ENCODE measurements at regions not wholly inside any gene's neighbourhood (a gene's known extent, or its start where the extent isn't known, plus 50 kb on each side); places are given as distances from the start of the nearest gene placed in this dataset.
"Not testable (repeated sequence)": the region's sequence is repeated elsewhere in the genome, so short reads cannot be mapped to it uniquely, and the experiment has no call there.

GRCh38 chr1:181985281-181985680 lies 76.2 kb downstream of the ZNF648 start:
- DNase-seq (ENCODE audit: insufficient read length), result no peak
- FAIRE-seq, result no peak
- TF ChIP-seq POLR2A (IDR thresholded peaks at IDR 0.05; ENCODE audit: low read depth, low read length) (no peak), POLR2AphosphoS5 (IDR thresholded peaks at IDR 0.05; ENCODE audit: low read depth, low read length) (no peak), TAF1 (IDR thresholded peaks at IDR 0.05; ENCODE audit: borderline replicate concordance, low read depth, low read length) (no peak)

DNA sequence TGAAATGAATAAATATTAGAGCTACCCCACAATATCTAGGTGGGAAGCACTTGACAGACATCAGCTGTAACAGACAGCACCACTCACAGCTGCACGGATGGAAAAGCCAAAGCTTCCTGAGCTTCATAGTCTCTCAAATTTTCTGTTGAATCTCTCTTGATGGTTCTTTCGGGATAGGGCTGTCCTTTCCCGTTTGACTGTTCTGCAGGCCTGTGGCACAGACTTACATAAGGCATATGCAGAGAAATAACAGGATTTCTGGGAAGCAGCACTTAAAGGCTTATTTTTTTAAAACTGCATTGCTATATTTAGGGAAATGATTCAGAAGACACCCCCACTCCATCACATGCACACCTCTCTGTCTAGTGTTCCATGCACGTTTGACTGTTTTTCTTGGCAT lies 77.5 kb downstream of the ZNF648 start:
- TF ChIP-seq TAF1 (IDR thresholded peaks at IDR 0.05; ENCODE audit: borderline replicate concordance, low read depth, low read length) (no peak), POLR2A (IDR thresholded peaks at IDR 0.05; ENCODE audit: low read depth, low read length) (no peak), POLR2AphosphoS5 (IDR thresholded peaks at IDR 0.05; ENCODE audit: low read depth, low read length) (no peak)
- DNase-seq (ENCODE audit: insufficient read length) (no peak), FAIRE-seq (no peak)

DNA sequence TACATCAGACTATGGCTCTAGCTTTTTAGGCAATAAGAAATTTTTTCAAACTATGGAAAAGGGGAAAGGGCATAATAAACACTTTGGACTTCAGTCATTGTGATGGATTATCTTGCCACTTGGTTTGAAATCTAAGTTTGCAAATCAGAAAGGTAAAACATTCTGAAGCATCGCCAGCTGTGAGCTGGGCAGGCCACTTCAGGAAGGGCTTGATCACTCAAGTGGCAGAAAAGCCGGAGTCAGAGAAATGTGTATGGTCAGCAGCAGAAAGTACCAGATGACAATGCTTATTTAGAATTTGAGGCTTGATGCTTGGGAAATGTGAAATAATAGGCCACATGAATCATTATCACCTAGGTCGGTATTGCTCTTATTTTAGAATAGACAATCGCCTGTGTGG lies 79.7 kb downstream of the ZNF648 start:
- FAIRE-seq (no peak), DNase-seq (ENCODE audit: insufficient read length) (no peak)
- TF ChIP-seq POLR2A (IDR thresholded peaks at IDR 0.05; ENCODE audit: low read depth, low read length) (no peak), TAF1 (IDR thresholded peaks at IDR 0.05; ENCODE audit: borderline replicate concordance, low read depth, low read length) (no peak), POLR2AphosphoS5 (IDR thresholded peaks at IDR 0.05; ENCODE audit: low read depth, low read length) (no peak)

DNA sequence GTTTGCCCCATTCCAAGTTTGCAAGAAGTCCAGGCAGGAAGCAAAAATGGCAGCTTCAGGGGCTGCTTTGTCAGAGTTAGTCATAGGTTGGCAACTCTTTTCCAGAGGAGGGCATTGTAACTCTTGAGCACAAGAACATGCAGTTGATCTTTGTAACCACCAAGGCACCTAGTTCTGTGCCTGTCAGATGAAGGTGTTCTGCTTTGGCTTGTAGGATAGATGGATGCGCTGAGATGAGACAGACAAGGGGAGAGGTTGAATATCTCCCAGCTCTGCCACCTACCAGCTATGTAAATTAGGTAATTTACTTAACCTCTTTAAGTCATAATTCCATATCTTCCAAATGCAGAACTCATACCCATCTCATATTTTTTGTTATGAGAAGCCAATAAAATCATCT lies 89.3 kb downstream of the ZNF648 start:
- TF ChIP-seq POLR2A (IDR thresholded peaks at IDR 0.05; ENCODE audit: low read depth, low read length), result no peak
- FAIRE-seq, result no peak
- no peak for DNase-seq (ENCODE audit: insufficient read length)

- no peak for DNase-seq (ENCODE audit: insufficient read length)
- no peak for TF ChIP-seq TAF1 (IDR thresholded peaks at IDR 0.05; ENCODE audit: borderline replicate concordance, low read depth, low read length)
- no peak for TF ChIP-seq POLR2A (IDR thresholded peaks at IDR 0.05; ENCODE audit: low read depth, low read length)
- TF ChIP-seq POLR2AphosphoS5 (IDR thresholded peaks at IDR 0.05; ENCODE audit: low read depth, low read length), result no peak
- FAIRE-seq, result no peak
Measured at GRCh38 chr1:181971424-181971823, 90.1 kb downstream of the ZNF648 start.

GRCh38 chr1:181969902-181970301 lies 91.6 kb downstream of the ZNF648 start:
- no peak for TF ChIP-seq POLR2AphosphoS5 (IDR thresholded peaks at IDR 0.05; ENCODE audit: low read depth, low read length)
- TF ChIP-seq TAF1 (IDR thresholded peaks at IDR 0.05; ENCODE audit: borderline replicate concordance, low read depth, low read length), result no peak
- TF ChIP-seq POLR2A (IDR thresholded peaks at IDR 0.05; ENCODE audit: low read depth, low read length), result no peak

GRCh38 chr1:181954696-181955095 lies 106.8 kb downstream of the ZNF648 start:
- DNase-seq (ENCODE audit: insufficient read length); FAIRE-seq: not testable (repeated sequence)

More at GRCh38 chr1:181969902-181970301, 91.6 kb downstream of the ZNF648 start:
- DNase-seq (ENCODE audit: insufficient read length), result no peak
- no peak for FAIRE-seq

DNA sequence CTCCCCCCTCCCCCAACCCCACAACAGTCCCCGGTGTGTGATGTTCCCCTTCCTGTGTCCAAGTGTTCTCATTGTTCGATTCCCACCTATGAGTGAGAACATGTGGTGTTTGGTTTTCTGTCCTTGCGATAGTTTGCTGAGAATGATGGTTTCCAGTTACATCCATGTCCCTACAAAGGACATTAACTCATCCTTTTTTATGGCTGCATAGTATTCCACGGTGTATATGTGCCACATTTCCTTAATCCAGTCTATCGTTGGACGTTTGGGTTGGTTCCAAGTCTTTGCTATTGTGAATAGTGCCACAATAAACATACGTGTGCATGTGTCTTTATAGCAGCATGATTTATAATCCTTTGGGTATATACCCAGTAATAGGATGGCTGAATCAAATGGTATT lies 107.3 kb downstream of the ZNF648 start:
- FAIRE-seq; DNase-seq (ENCODE audit: insufficient read length): not testable (repeated sequence)

- TF ChIP-seq TAF1 (IDR thresholded peaks at IDR 0.05; ENCODE audit: borderline replicate concordance, low read depth, low read length) (no peak), POLR2A (IDR thresholded peaks at IDR 0.05; ENCODE audit: low read depth, low read length) (no peak), POLR2AphosphoS5 (IDR thresholded peaks at IDR 0.05; ENCODE audit: low read depth, low read length) (no peak)
- DNase-seq (ENCODE audit: insufficient read length) (no peak), FAIRE-seq (no peak)
Measured at GRCh38 chr1:181953596-181953995, 107.9 kb downstream of the ZNF648 start.

DNA sequence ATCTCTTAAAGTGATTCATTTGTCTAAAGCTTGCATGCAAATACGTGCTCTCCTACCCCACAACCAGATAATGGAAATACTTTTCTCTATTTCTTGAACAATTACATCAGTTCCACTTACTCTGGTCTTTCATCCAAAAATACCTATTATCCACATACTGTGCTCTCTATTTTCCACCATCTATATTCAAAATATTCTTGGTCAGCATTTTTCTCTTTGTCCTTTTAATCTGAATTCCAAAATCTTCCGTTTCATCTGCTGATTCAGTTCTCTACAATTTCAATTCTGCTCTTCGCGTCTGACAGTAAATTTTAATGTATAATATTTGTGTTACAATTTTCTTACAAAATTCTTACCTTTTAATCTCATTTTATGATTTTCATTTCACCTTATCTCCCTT lies 110.3 kb downstream of the ZNF648 start:
- DNase-seq (ENCODE audit: insufficient read length), result no peak
- no peak for FAIRE-seq
- TF ChIP-seq POLR2AphosphoS5 (IDR thresholded peaks at IDR 0.05; ENCODE audit: low read depth, low read length) (no peak), TAF1 (IDR thresholded peaks at IDR 0.05; ENCODE audit: borderline replicate concordance, low read depth, low read length) (no peak), POLR2A (IDR thresholded peaks at IDR 0.05; ENCODE audit: low read depth, low read length) (no peak)

- TF ChIP-seq TAF1 (IDR thresholded peaks at IDR 0.05; ENCODE audit: borderline replicate concordance, low read depth, low read length) (no peak), POLR2A (IDR thresholded peaks at IDR 0.05; ENCODE audit: low read depth, low read length) (no peak), POLR2AphosphoS5 (IDR thresholded peaks at IDR 0.05; ENCODE audit: low read depth, low read length) (no peak)
- DNase-seq (ENCODE audit: insufficient read length) (no peak), FAIRE-seq (no peak)
Measured at GRCh38 chr1:181949500-181949899, 112.0 kb downstream of the ZNF648 start.

DNA sequence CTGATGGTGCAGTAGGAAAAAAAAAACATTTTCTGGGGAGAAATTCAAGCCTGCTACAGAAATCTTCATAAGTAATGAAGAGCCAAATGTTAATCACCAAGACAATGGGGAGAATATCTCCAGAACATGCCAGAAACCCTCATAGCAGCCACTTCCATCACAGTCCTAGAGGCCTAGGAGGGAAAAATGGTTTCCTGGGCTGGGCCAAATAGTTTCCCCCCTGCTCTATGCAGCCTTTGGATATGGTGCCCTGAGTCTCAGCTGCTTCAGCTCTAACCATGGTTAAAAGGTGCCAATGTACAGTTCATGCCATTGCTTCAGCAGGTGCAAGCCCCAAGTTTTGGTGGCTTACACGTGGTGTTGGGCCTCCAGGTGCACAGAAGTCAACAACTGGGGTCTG lies 113.1 kb downstream of the ZNF648 start:
- TF ChIP-seq POLR2A (IDR thresholded peaks at IDR 0.05; ENCODE audit: low read depth, low read length) (no peak), TAF1 (IDR thresholded peaks at IDR 0.05; ENCODE audit: borderline replicate concordance, low read depth, low read length) (no peak), POLR2AphosphoS5 (IDR thresholded peaks at IDR 0.05; ENCODE audit: low read depth, low read length) (no peak)

DNA sequence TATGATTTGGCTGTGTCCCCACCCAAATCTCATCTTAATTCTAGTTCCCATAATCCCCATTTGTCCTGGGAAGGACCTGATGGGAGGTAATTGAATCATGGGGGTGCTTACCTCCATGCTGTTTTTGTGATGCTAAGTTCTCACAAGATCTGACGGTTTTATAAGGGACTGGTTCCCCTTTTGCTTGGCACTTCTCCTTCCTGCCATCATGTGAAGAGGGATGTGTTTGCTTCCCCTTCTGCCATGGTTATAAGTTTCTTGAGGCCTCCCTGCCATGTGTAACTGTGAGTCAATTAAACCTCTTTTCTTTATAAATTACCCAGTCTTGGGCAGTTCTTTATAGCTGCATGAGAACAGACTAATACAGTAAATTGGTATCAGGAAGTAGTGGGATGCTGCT lies 114.1 kb downstream of the ZNF648 start:
- TF ChIP-seq POLR2AphosphoS5 (IDR thresholded peaks at IDR 0.05; ENCODE audit: low read depth, low read length) (no peak), TAF1 (IDR thresholded peaks at IDR 0.05; ENCODE audit: borderline replicate concordance, low read depth, low read length) (no peak)
- no peak for FAIRE-seq
- no peak for DNase-seq (ENCODE audit: insufficient read length)

More for the DNA sequence above, 113.1 kb downstream of the ZNF648 start:
- DNase-seq (ENCODE audit: insufficient read length), result no peak
- no peak for FAIRE-seq
